ENCODE measurements at regions not wholly inside any gene's neighbourhood (a gene's known extent, or its start where the extent isn't known, plus 50 kb on each side); places are given as distances from the start of the nearest gene placed in this dataset.

DNA sequence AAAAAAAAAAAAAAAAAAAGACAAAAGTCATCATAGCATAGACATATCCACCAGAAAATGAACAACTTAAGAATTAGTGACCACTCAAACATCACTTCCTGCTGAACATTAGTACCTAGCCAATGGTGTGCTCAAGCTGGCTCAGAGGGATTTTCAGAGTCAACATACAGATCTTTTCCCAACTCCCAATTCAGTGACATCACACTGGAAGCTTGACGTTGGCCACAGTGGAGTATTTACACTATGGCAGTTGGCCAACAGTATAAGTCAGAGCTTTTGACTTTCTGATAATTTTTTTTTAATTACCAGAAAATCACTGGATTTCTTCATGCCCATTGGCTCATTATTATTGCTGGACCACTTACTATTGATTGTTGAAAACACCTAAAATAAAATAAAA is 383.5 kb downstream of the ARHGEF28 start (continued):
- TF ChIP-seq REST (IDR thresholded peaks at IDR 0.05; ENCODE audit: unreplicated experiment) (no peak), NANOG (IDR thresholded peaks at IDR 0.05; ENCODE audit: borderline replicate concordance) (no peak), JUNB (IDR thresholded peaks at IDR 0.05; ENCODE audit: unreplicated experiment) (no peak), EZH2 (IDR thresholded peaks at IDR 0.05; ENCODE audit: low read depth, unreplicated experiment) (no peak), POLR2AphosphoS5 (IDR thresholded peaks at IDR 0.05; ENCODE audit: low read depth) (no peak), ZNF462 (CRISPR knock-in tag; IDR thresholded peaks at IDR 0.05) (no peak), EZH2phosphoT487 (IDR thresholded peaks at IDR 0.05; ENCODE audit: unreplicated experiment) (no peak)

Measured in GM23338 (cell line).